Transverse colon (tissue), 3 donors: ENCODE measurements at regions not wholly inside any gene's neighbourhood (a gene's known extent, or its start where the extent isn't known, plus 50 kb on each side); places are given as distances from the start of the nearest gene placed in this dataset.

Experiments used
- CTCF ChIP-seq, 5 experiments: fragments of 200-600 bp in 3 of 5; fragments of 450-650 bp in 2 of 5; sonication (generic) in 3 of 5; IDR thresholded peaks; 1 replicate in 2 of 5; 2 replicates in 3 of 5; pipeline ENCODE4 v1.5.1; 2016 to 2017; ENCODE audit warnings: antibody characterized with exemption in 5 of 5, inconsistent platforms in 3 of 5, mild to moderate bottlenecking in 2 of 5, moderate library complexity in 1 of 5
- EP300 ChIP-seq: sonication (generic); formaldehyde crosslinking; IDR thresholded peaks from one replicate; pipeline ENCODE4 v1.6.1; 2017; ENCODE audit warnings: antibody characterized with exemption, low read depth
- POLR2A ChIP-seq: fragments of 450-650 bp; IDR thresholded peaks from one replicate; pipeline ENCODE4 v1.6.1; 2016; ENCODE audit warnings: antibody characterized with exemption, mild to moderate bottlenecking, moderate library complexity

GRCh38 chr2:216776066-216776850 is 80.9 kb upstream of the IGFBP5 start:
- TF ChIP-seq POLR2A (no peak), CTCF (IDR thresholded peaks at IDR 0.05) (no peak), EP300 (no peak)
